ENCODE measurements at regions not wholly inside any gene's neighbourhood (a gene's known extent, or its start where the extent isn't known, plus 50 kb on each side); places are given as distances from the start of the nearest gene placed in this dataset.

- TF ChIP-seq YY1 (IDR thresholded peaks at IDR 0.05; ENCODE audit: insufficient read depth, insufficient read length) (no peak), ZNF274 (IDR thresholded peaks at IDR 0.05; ENCODE audit: low read depth, low read length) (no peak), SUZ12 (IDR thresholded peaks at IDR 0.05; ENCODE audit: extremely low read depth, insufficient read depth, insufficient read length) (no peak)
Observed at GRCh38 chr19:33868076-33868735, 71.5 kb downstream of the KCTD15 start.
